Lung (tissue), 11 donors: ENCODE measurements at regions not wholly inside any gene's neighbourhood (a gene's known extent, or its start where the extent isn't known, plus 50 kb on each side); places are given as distances from the start of the nearest gene placed in this dataset.

Experiments used
- ATAC-seq: fragments of 200-7000 bp; cut with Tn5 transposase; one replicate; pipeline ENCODE4 v1.9.1; 2020; ENCODE audit warnings: moderate number of reproducible peaks; ENCODE audit not compliant: insufficient read depth, low FRiP score
- DNase-seq, 3 donors: peaks; one replicate each; pipeline ENCODE4 v3.0.0-alpha.2; 2013 to 2017
- H3K27ac ChIP-seq, 2 donors: one replicate each; pipeline ENCODE4 v1.5.1; 2013; ENCODE audit warnings: mild to moderate bottlenecking in 2 of 2, moderate library complexity in 2 of 2, control low read depth in 1 of 2, inconsistent platforms in 1 of 2, low read depth in 1 of 2, low read length in 1 of 2
- H3K27me3 ChIP-seq, 3 donors: one replicate each; pipeline ENCODE4 v1.5.1; 2013; ENCODE audit warnings: low read length in 2 of 3; ENCODE audit not compliant: control insufficient read depth in 3 of 3, insufficient read depth in 3 of 3
- H3K36me3 ChIP-seq, 4 donors: one replicate each; pipeline ENCODE4 v1.5.1; 2013; ENCODE audit warnings: low read length in 4 of 4, mild to moderate bottlenecking in 1 of 4, moderate library complexity in 1 of 4; ENCODE audit not compliant: control insufficient read depth in 4 of 4, insufficient read depth in 4 of 4
- H3K4me1 ChIP-seq, 5 donors: one replicate each; pipeline ENCODE4 v1.5.1; 2013; ENCODE audit warnings: low read length in 5 of 5, mild to moderate bottlenecking in 2 of 5, moderate library complexity in 1 of 5; ENCODE audit not compliant: control insufficient read depth in 5 of 5, insufficient read depth in 5 of 5
- H3K4me3 ChIP-seq: one replicate; pipeline ENCODE4 v1.5.1; 2013; ENCODE audit warnings: mild to moderate bottlenecking, control low read depth, moderate library complexity
- H3K9ac ChIP-seq, 2 donors: one replicate each; pipeline ENCODE4 v1.5.1; 2013; ENCODE audit warnings: low read length in 2 of 2, control low read depth in 1 of 2; ENCODE audit not compliant: insufficient read depth in 1 of 2
- H3K9me3 ChIP-seq, 4 donors: one replicate each; pipeline ENCODE4 v1.5.1; 2013; ENCODE audit warnings: low read length in 3 of 4, mild to moderate bottlenecking in 1 of 4, moderate library complexity in 1 of 4; ENCODE audit not compliant: control insufficient read depth in 4 of 4, insufficient read depth in 3 of 4
- WGBS, 2 donors: extraction: QIAGEN DNeasy Blood & Tissue Kit; methylation state at CpG; one replicate each; pipeline ENCODE4 v1.1.7; 2013; 5-methylcytosine and 5-hydroxymethylcytosine counted together
- TF ChIP-seq, protein P1 (sequence below): IDR thresholded peaks from 2 replicates; pipeline ENCODE4 v1.5.1; 2012; ENCODE audit warnings: mild to moderate bottlenecking; ENCODE audit errors: control extremely low read depth, extremely low read depth
- donor health status: control.
- donor health status: control.
- donor health status: Bipolar disorder and iron deficiency.
- donor health status: healthy.
- donor health status: DM: yes; HTN: yes; CAD: no.

DNA sequence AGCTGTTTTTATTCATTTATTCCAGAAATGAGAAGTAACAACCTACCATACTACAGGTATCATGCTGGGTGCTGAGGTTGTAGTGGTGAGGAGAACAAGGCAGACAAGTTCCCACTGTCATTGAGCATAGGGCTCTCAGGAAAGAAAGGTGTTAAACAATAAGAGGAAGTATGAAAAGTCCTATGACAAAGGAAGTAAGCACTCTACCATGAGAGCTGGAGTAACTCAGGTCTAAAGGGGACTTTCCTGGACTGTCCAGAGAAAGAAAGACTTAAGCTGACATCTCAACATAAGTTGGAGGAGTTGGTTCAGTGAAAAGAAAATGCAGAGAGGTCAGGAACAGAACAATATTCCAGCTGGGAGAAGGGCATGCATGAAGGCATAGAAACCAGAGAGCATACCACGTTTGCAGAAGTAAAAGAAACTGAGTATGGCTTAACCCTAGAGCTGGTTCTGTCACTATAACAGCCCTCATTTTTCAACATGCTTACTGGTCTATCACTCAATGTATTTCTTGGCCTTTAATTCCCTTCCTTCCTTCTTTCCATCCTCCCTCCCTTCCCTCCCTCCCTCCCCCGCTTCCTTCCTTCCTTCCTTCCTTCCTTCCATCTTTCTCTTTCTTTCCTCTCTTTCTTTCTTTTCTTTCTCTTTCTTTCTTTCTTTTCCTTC is 137.8 kb upstream of the BDNF start:
- no peak for ATAC-seq
- no peak overlapping the region for H3K27ac ChIP-seq
- no peaks in the 10 kb centered on the region for H3K36me3 ChIP-seq
- peaks cover 0 to 2% (median 0%) of the 10 kb centered on the region in 4 donors for H3K9me3 ChIP-seq
- DNase-seq: no peak
- H3K4me1 ChIP-seq: no peaks in the 10 kb centered on the region
- no peaks in the 10 kb centered on the region for H3K27me3 ChIP-seq
- no peak overlapping the region for H3K4me3 ChIP-seq
- H3K9ac ChIP-seq: no peak overlapping the region
- WGBS, 2 donors: 55 to 61% methylated on average over 2 of the region's 2 CpGs
- TF ChIP-seq, protein P1, sequence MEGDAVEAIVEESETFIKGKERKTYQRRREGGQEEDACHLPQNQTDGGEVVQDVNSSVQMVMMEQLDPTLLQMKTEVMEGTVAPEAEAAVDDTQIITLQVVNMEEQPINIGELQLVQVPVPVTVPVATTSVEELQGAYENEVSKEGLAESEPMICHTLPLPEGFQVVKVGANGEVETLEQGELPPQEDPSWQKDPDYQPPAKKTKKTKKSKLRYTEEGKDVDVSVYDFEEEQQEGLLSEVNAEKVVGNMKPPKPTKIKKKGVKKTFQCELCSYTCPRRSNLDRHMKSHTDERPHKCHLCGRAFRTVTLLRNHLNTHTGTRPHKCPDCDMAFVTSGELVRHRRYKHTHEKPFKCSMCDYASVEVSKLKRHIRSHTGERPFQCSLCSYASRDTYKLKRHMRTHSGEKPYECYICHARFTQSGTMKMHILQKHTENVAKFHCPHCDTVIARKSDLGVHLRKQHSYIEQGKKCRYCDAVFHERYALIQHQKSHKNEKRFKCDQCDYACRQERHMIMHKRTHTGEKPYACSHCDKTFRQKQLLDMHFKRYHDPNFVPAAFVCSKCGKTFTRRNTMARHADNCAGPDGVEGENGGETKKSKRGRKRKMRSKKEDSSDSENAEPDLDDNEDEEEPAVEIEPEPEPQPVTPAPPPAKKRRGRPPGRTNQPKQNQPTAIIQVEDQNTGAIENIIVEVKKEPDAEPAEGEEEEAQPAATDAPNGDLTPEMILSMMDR: no peak

DNA sequence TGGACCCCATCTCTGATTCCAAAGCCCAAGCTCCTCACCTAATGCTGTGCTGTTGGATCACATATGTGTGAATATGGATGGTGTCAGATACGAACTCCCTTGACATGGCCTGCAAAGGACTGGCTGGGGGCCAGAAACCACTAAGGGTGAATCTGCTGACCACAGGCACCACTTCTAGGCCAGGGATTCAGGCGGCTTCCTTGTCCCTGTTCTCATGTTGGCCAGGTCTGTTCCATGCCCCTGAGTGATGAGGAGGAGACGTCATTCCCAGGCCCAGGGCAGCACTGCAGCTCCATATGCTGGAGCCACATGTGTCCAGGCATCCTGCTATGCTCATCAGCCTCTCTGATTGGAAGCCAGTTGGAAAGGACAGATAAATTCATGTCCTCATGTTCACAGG is 130.0 kb upstream of the BDNF start:
- WGBS, 2 donors: 74 to 81% methylated on average over 3 of the region's 3 CpGs
- ATAC-seq: no peak
- TF ChIP-seq, protein P1: no peak

DNA sequence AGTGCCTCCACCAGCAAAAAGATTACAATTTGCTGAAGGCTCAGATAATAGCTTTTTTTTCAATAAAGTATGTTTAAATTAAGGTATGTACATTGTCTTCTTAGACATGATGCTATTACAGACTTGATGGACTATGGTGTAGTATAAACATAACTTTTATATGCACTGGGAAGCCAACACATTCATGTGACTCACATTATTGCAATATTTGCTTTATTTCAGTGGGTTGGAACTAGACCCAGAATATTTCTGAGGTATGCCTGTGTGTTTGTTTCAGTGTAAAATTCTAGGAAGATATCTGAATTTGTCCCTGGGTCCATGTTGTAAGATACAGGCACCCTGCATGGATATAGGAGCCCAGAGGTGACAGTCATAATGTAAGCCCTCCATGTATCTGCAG is 120.0 kb upstream of the BDNF start:
- no peaks in the 10 kb centered on the region for H3K27me3 ChIP-seq
- H3K4me1 ChIP-seq: no peaks in the 10 kb centered on the region
- no peaks in the 10 kb centered on the region for H3K36me3 ChIP-seq
- no peak overlapping the region for H3K9ac ChIP-seq
- TF ChIP-seq, protein P1: no peak
- peaks cover 0 to 2% (median 0%) of the 10 kb centered on the region in 4 donors for H3K9me3 ChIP-seq
- no peak overlapping the region for H3K4me3 ChIP-seq
- DNase-seq (no peak), ATAC-seq (no peak)
- no peak overlapping the region for H3K27ac ChIP-seq

More for the DNA sequence above, 130.0 kb upstream of the BDNF start:
- no peaks in the 10 kb centered on the region for H3K4me1 ChIP-seq
- H3K4me3 ChIP-seq: no peak overlapping the region
- H3K9ac ChIP-seq: no peak overlapping the region
- H3K9me3 ChIP-seq: no peaks in the 10 kb centered on the region
- H3K27ac ChIP-seq: no peak overlapping the region
- no peaks in the 10 kb centered on the region for H3K27me3 ChIP-seq
- no peaks in the 10 kb centered on the region for H3K36me3 ChIP-seq
- no peak for DNase-seq

DNA sequence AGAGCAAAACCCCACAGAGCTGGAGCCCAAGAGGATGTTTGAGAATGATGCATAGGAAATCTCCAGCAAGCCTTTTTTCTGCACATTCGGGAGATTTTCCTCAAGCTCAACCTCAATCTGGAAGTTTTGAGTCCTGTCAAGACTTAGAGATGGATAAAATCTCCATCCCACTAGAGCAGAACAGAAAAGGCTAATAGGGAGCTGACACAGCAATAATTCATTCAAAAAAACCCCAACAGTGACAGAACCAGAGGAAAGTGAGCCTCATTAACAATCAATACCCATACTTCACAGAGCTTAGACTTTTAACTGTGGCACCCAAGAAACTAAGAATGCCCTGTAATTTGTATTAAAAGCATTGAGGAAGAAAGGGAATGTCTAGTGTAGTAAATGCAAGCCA is 115.9 kb upstream of the BDNF start:
- TF ChIP-seq, protein P1: no peak
- WGBS, 2 donors: 89 to 93% methylated on average over 1 of the region's 1 CpG
- no peaks in the 10 kb centered on the region for H3K36me3 ChIP-seq
- H3K27me3 ChIP-seq: no peaks in the 10 kb centered on the region
- peaks cover 0 to 2% (median 0%) of the 10 kb centered on the region in 4 donors for H3K9me3 ChIP-seq
- ATAC-seq (no peak), DNase-seq (no peak)
- no peak overlapping the region for H3K27ac ChIP-seq
- no peaks in the 10 kb centered on the region for H3K4me1 ChIP-seq
- no peak overlapping the region for H3K9ac ChIP-seq
- H3K4me3 ChIP-seq: no peak overlapping the region
